ENCODE measurements at regions not wholly inside any gene's neighbourhood (a gene's known extent, or its start where the extent isn't known, plus 50 kb on each side); places are given as distances from the start of the nearest gene placed in this dataset.

GRCh38 chr15:98213346-98213979, 253.0 kb downstream of the ARRDC4 start:
- DNase-seq (ENCODE audit: low read depth), result no peak
- TF ChIP-seq, protein P1, sequence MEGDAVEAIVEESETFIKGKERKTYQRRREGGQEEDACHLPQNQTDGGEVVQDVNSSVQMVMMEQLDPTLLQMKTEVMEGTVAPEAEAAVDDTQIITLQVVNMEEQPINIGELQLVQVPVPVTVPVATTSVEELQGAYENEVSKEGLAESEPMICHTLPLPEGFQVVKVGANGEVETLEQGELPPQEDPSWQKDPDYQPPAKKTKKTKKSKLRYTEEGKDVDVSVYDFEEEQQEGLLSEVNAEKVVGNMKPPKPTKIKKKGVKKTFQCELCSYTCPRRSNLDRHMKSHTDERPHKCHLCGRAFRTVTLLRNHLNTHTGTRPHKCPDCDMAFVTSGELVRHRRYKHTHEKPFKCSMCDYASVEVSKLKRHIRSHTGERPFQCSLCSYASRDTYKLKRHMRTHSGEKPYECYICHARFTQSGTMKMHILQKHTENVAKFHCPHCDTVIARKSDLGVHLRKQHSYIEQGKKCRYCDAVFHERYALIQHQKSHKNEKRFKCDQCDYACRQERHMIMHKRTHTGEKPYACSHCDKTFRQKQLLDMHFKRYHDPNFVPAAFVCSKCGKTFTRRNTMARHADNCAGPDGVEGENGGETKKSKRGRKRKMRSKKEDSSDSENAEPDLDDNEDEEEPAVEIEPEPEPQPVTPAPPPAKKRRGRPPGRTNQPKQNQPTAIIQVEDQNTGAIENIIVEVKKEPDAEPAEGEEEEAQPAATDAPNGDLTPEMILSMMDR (conservative IDR thresholded peaks at IDR 0.05; ENCODE audit: low read depth, low read length), result no peak
- no peak overlapping the region for H3K4me3 ChIP-seq (ENCODE audit: low read length)

- no peak overlapping the region for H3K4me3 ChIP-seq (ENCODE audit: low read length)
- DNase-seq (ENCODE audit: low read depth), result no peak
- TF ChIP-seq, protein P1 (conservative IDR thresholded peaks at IDR 0.05; ENCODE audit: low read depth, low read length), result no peak
Measured at GRCh38 chr15:98216166-98216565, 255.7 kb downstream of the ARRDC4 start.

DNA sequence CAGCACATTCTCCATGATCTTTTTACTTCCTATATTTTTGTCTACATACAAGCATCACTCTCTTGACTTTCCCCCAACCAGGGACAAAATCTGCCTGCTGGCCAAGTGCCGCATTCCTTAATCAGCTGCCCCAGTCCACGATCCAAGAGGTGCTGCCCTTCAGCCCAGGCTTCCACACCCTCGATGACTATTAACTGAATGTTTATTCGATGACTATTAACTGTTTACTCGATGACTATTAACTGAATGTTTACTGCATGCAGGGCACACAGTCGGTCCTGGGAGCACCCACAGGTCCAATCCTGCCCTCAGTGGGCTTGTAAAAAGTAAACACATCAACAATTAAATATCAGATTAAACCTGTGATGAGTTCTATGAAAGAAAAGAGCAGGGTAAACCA, 256.9 kb downstream of the ARRDC4 start:
- DNase-seq (ENCODE audit: low read depth), result no peak
- TF ChIP-seq, protein P1 (conservative IDR thresholded peaks at IDR 0.05; ENCODE audit: low read depth, low read length), result no peak
- no peak overlapping the region for H3K4me3 ChIP-seq (ENCODE audit: low read length)

- TF ChIP-seq, protein P1 (conservative IDR thresholded peaks at IDR 0.05; ENCODE audit: low read depth, low read length), result no peak
- H3K4me3 ChIP-seq (ENCODE audit: low read length), result no peak overlapping the region
- DNase-seq (ENCODE audit: low read depth), result no peak
Measured at GRCh38 chr15:98221144-98221543, 260.6 kb downstream of the ARRDC4 start.

DNA sequence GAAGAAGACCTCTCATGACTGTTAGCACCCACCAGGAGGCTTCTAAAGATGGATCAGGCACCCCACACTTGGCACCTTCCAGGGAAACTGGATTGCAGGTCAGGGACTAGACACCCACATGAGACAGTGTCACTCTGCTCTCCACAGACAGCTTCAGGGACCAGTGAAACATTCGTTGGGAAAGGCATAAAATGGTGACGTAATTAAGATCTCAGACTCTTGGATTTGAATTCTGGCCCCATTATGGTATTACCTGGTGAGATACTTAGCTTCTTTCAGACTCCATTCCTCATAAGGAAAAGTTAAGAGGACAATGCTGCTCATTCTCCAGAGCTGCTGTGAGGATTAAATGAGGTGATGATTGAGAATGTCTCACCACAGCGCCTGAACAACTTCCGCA, 261.1 kb downstream of the ARRDC4 start:
- no peak overlapping the region for H3K4me3 ChIP-seq (ENCODE audit: low read length)
- TF ChIP-seq, protein P1 (conservative IDR thresholded peaks at IDR 0.05; ENCODE audit: low read depth, low read length), result no peak
- DNase-seq (ENCODE audit: low read depth), result no peak

DNA sequence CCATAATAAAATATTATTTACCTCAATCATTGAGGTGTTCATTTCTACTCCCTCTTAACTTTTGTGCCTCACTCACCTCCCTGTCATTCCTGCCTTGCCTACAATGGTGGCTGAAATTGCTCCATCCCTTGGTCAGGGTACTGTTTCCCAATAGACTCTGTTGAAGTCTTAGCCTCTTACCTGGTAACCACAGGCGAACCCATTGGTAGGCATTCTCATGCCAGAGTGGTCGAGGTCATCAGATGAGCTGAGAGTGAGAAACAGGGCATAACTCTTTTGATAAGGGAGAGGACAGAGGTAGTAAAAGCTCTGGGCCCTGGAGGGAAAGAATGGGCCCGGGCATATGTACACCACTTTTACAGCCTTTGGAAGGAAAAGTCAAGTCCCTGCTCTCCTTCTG, 265.6 kb downstream of the ARRDC4 start:
- no peak for DNase-seq (ENCODE audit: low read depth)
- TF ChIP-seq, protein P1 (conservative IDR thresholded peaks at IDR 0.05; ENCODE audit: low read depth, low read length), result no peak

DNA sequence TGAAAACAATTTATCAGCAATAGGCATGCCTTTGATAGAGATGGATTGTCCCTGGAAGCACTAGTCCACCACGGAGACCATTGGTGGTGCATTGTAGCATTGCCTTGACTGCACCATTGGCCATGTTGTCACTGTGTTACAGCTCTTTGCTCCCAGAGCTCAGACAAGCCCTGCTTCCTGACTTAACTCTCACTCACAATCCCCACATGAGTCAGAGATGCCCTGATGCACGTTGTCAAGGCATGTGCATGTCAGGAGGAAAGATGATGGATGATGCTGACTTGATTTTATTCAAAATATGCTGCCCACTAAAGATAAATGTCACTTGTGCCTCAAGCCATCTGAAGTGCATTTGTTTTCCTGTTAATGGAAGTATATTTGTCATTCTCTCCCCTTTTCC, 266.1 kb downstream of the ARRDC4 start:
- H3K4me3 ChIP-seq (ENCODE audit: low read length), result no peak overlapping the region
- DNase-seq (ENCODE audit: low read depth), result no peak
- TF ChIP-seq, protein P1 (conservative IDR thresholded peaks at IDR 0.05; ENCODE audit: low read depth, low read length), result no peak

More for the DNA sequence above, 265.6 kb downstream of the ARRDC4 start:
- no peak overlapping the region for H3K4me3 ChIP-seq (ENCODE audit: low read length)

Data from retinal pigment epithelial cell (primary cell).